Left lung (tissue), 4 donors: ENCODE measurements at regions not wholly inside any gene's neighbourhood (a gene's known extent, or its start where the extent isn't known, plus 50 kb on each side); places are given as distances from the start of the nearest gene placed in this dataset.
"Not testable (repeated sequence)": the region's sequence is repeated elsewhere in the genome, so short reads cannot be mapped to it uniquely, and the experiment has no call there.

ENCODE experiments used
- ATAC-seq: fragments of 200-7000 bp; cut with Tn5 transposase; one replicate; pipeline ENCODE4 v1.9.1; 2020; ENCODE audit warnings: moderate library complexity
- DNase-seq, 4 donors: peaks; one replicate each; pipeline ENCODE4 v3.0.0-alpha.2; 2013 to 2020
- H3K27ac ChIP-seq, 2 donors: fragments of 200-600 bp; sonication (generic) in 1 of 2; one replicate each; pipeline versions ENCODE4 v1.5.0 to v1.8.0; 2020 to 2021
- H3K27me3 ChIP-seq, 2 donors: fragments of 200-600 bp; sonication (generic) in 1 of 2; one replicate each; pipeline versions ENCODE4 v1.5.0 to v1.8.0; 2020 to 2021
- H3K36me3 ChIP-seq, 2 donors: fragments of 200-600 bp; sonication (generic) in 1 of 2; one replicate each; pipeline versions ENCODE4 v1.5.0 to v1.8.0; 2020 to 2021
- H3K4me1 ChIP-seq, 2 donors: fragments of 200-600 bp; one replicate each; pipeline ENCODE4 v1.8.0; 2021
- H3K4me3 ChIP-seq, 2 donors: fragments of 200-600 bp; sonication (generic) in 1 of 2; one replicate each; pipeline versions ENCODE4 v1.5.0 to v1.8.0; 2020 to 2021; ENCODE audit warnings: mild to moderate bottlenecking in 1 of 2
- H3K9me3 ChIP-seq, 2 donors: fragments of 200-600 bp; sonication (generic) in 1 of 2; one replicate each; pipeline versions ENCODE4 v1.5.0 to v1.8.0; 2020 to 2021
- intact Hi-C, 2 donors: fragments of 100-400 bp; cut with DNase I; formaldehyde crosslinking; loops; one replicate each; pipeline versions ENCODE4 v1.11.2 to v1.14.2; 2022
- TF ChIP-seq, protein P1 (sequence below), 2 donors: fragments of 200-600 bp; sonication (generic) in 1 of 2; IDR thresholded peaks; one replicate each; pipeline versions ENCODE4 v1.5.0 to v1.8.0; 2021; ENCODE audit warnings: antibody characterized with exemption in 2 of 2
- donor health status: DM: no; HTN: yes; CAD: no.
- donor health status: DM: no; HTN: no; CAD: no.

- DNase-seq = no peak
- ATAC-seq = no peak
- H3K4me1 ChIP-seq = no peaks in the 10 kb centered on the region
- H3K27ac ChIP-seq = no peak overlapping the region
- no peaks in the 10 kb centered on the region for H3K9me3 ChIP-seq
- TF ChIP-seq, protein P1, sequence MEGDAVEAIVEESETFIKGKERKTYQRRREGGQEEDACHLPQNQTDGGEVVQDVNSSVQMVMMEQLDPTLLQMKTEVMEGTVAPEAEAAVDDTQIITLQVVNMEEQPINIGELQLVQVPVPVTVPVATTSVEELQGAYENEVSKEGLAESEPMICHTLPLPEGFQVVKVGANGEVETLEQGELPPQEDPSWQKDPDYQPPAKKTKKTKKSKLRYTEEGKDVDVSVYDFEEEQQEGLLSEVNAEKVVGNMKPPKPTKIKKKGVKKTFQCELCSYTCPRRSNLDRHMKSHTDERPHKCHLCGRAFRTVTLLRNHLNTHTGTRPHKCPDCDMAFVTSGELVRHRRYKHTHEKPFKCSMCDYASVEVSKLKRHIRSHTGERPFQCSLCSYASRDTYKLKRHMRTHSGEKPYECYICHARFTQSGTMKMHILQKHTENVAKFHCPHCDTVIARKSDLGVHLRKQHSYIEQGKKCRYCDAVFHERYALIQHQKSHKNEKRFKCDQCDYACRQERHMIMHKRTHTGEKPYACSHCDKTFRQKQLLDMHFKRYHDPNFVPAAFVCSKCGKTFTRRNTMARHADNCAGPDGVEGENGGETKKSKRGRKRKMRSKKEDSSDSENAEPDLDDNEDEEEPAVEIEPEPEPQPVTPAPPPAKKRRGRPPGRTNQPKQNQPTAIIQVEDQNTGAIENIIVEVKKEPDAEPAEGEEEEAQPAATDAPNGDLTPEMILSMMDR (IDR thresholded peaks at IDR 0.05) = no peak
- no peak overlapping the region for H3K4me3 ChIP-seq
- no peaks in the 10 kb centered on the region for H3K27me3 ChIP-seq
- intact Hi-C loops = no loop called here
- no peaks in the 10 kb centered on the region for H3K36me3 ChIP-seq
Measured at GRCh38 chr15:69615736-69616135, 163.1 kb downstream of the RPLP1 start.

DNA sequence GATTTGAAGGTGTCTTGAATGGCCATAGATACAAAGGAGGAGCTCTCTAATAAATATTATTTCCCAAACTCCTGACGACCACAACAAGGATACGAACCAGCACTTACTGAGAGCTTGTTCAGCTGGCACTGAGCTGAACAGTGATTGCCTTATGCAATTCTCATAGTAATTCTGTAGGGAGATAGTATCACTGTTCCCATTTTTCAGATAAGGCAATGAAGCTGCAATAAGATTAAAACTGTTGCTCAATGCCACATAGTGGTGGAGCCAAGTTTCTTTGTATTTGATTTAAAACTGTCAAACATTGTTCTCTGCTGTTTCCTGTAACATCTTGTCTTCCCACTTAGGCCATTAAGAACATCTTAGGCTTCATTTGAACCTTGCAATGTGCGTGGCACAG is 163.9 kb downstream of the RPLP1 start:
- TF ChIP-seq, protein P1 (IDR thresholded peaks at IDR 0.05) = no peak
- intact Hi-C loops = no loop called here

DNA sequence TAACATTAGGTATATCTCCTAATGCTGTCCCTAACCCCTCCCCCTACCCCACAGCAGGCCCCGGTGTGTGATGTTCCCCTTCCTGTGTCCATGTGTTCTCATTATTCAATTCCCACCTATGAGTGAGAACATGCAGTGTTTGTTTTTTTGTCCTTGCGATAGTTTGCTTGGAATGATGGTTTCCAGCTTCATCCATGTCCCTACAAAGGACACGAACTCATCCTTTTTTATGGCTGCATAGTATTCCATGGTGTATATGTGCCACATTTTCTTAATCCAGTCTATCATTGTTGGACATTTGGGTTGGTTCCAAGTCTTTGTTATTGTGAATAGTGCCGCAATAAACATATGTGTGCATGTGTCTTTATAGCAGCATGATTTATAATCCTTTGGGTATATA is 164.5 kb downstream of the RPLP1 start:
- H3K27me3 ChIP-seq, H3K4me1 ChIP-seq, H3K9me3 ChIP-seq, ATAC-seq, DNase-seq, intact Hi-C loops, H3K36me3 ChIP-seq, H3K4me3 ChIP-seq, H3K27ac ChIP-seq: not testable (repeated sequence)

More for the DNA sequence above, 163.9 kb downstream of the RPLP1 start:
- Histone ChIP-seq H3K4me1 (no peaks in the 10 kb centered on the region), H3K36me3 (no peaks in the 10 kb centered on the region), H3K9me3 (no peaks in the 10 kb centered on the region), H3K4me3 (no peak overlapping the region), H3K27ac (no peak overlapping the region), H3K27me3 (no peaks in the 10 kb centered on the region)
- ATAC-seq = no peak
- no peak for DNase-seq

- TF ChIP-seq, protein P1 (IDR thresholded peaks at IDR 0.05) = no peak
- Histone ChIP-seq H3K9me3 (no peaks in the 10 kb centered on the region), H3K4me3 (no peak overlapping the region), H3K27me3 (peaks cover 0 to 19% of the 10 kb centered on the region in 2 donors), H3K36me3 (no peaks in the 10 kb centered on the region), H3K4me1 (peaks cover 0 to 5% of the 10 kb centered on the region in 2 donors), H3K27ac (no peak overlapping the region)
- ATAC-seq (no peak), DNase-seq (no peak)
- intact Hi-C loops = no loop called here
Measured at GRCh38 chr15:69623392-69624154, 171.0 kb downstream of the RPLP1 start.

- ATAC-seq (no peak), DNase-seq (no peak)
- Histone ChIP-seq H3K27ac (no peak overlapping the region), H3K27me3 (peaks cover 0 to 19% of the 10 kb centered on the region in 2 donors), H3K4me3 (no peak overlapping the region), H3K9me3 (no peaks in the 10 kb centered on the region), H3K36me3 (no peaks in the 10 kb centered on the region), H3K4me1 (peaks cover 0 to 5% of the 10 kb centered on the region in 2 donors)
- intact Hi-C loops = no loop called here
- TF ChIP-seq, protein P1 (IDR thresholded peaks at IDR 0.05) = no peak
Measured at GRCh38 chr15:69624155-69624520, 171.5 kb downstream of the RPLP1 start.

- H3K4me3 ChIP-seq = no peak overlapping the region
- intact Hi-C loops = no loop called here
- TF ChIP-seq, protein P1 (IDR thresholded peaks at IDR 0.05) = no peak
- no peak overlapping the region for H3K27ac ChIP-seq
- H3K9me3 ChIP-seq = no peaks in the 10 kb centered on the region
- peaks cover 0 to 5% of the 10 kb centered on the region in 2 donors for H3K4me1 ChIP-seq
- H3K27me3 ChIP-seq = peaks cover 0 to 20% of the 10 kb centered on the region in 2 donors
- no peaks in the 10 kb centered on the region for H3K36me3 ChIP-seq
- no peak for ATAC-seq
- DNase-seq = no peak
Measured at GRCh38 chr15:69624816-69625215, 172.2 kb downstream of the RPLP1 start.
